Breast epithelium (tissue), 4 donors: ENCODE measurements at regions not wholly inside any gene's neighbourhood (a gene's known extent, or its start where the extent isn't known, plus 50 kb on each side); places are given as distances from the start of the nearest gene placed in this dataset.
"Not testable (repeated sequence)": the region's sequence is repeated elsewhere in the genome, so short reads cannot be mapped to it uniquely, and the experiment has no call there.

Experiments
- DNase-seq, 2 donors: peaks; one replicate each; pipeline ENCODE4 v3.0.0-alpha.2; 2019; ENCODE audit warnings: low spot score in 2 of 2
- H3K27ac ChIP-seq, 2 donors: fragments of 200-600 bp; sonication (generic) in 1 of 2; one replicate each; pipeline ENCODE4 v1.5.1; 2016 to 2019; ENCODE audit warnings: mild to moderate bottlenecking in 1 of 2
- H3K27me3 ChIP-seq, 2 donors: fragments of 200-600 bp; sonication (generic) in 1 of 2; one replicate each; pipeline versions ENCODE4 v1.5.1 to v1.6.0; 2017 to 2019; ENCODE audit warnings: control low read depth in 1 of 2, mild to moderate bottlenecking in 1 of 2
- H3K36me3 ChIP-seq: fragments of 200-600 bp; one replicate; pipeline ENCODE4 v1.5.1; 2019
- H3K4me1 ChIP-seq, 2 donors: fragments of 200-600 bp; sonication (generic); one replicate each; pipeline ENCODE4 v1.5.1; 2016 to 2019; ENCODE audit warnings: control low read depth in 1 of 2
- H3K4me3 ChIP-seq, 3 donors: fragments of 200-600 bp; sonication (generic); 1 replicate in 2 of 3; 2 replicates in 1 of 3; pipeline ENCODE4 v1.5.1; 2016 to 2019; ENCODE audit warnings: mild to moderate bottlenecking in 3 of 3, moderate library complexity in 2 of 3
- H3K9me3 ChIP-seq, 2 donors: fragments of 200-600 bp; sonication (generic) in 1 of 2; one replicate each; pipeline ENCODE4 v1.5.1; 2016 to 2019; ENCODE audit warnings: control low read depth in 1 of 2
- CTCF ChIP-seq, 3 donors: fragments of 450-650 bp; IDR thresholded peaks; one replicate each; pipeline ENCODE4 v1.5.1; 2016 to 2017; ENCODE audit warnings: antibody characterized with exemption in 3 of 3, mild to moderate bottlenecking in 3 of 3, moderate library complexity in 3 of 3
- POLR2A ChIP-seq: fragments of 450-650 bp; IDR thresholded peaks from one replicate; pipeline ENCODE4 v1.6.1; 2016; ENCODE audit warnings: antibody characterized with exemption, mild to moderate bottlenecking, moderate library complexity
- POLR2AphosphoS5 ChIP-seq, 3 donors: sonication (generic); formaldehyde crosslinking; IDR thresholded peaks; one replicate each; pipeline ENCODE4 v1.6.1; 2017; ENCODE audit warnings: antibody characterized with exemption in 3 of 3
- intact Hi-C: fragments of 100-400 bp; cut with DNase I; formaldehyde crosslinking; loops from one replicate; pipeline ENCODE4 v1.15.1; 2023; ENCODE audit warnings: low total_unique reads

- intact Hi-C loops, H3K27me3 ChIP-seq, H3K4me1 ChIP-seq, H3K36me3 ChIP-seq, H3K27ac ChIP-seq, H3K9me3 ChIP-seq, DNase-seq, H3K4me3 ChIP-seq: not testable (repeated sequence)
Observed at GRCh38 chr4:121616449-121616848, 80.3 kb downstream of the ANXA5 start.

- Histone ChIP-seq H3K27me3 (no peaks in the 10 kb centered on the region), H3K36me3 (no peaks in the 10 kb centered on the region), H3K27ac (no peak overlapping the region), H3K4me1 (no peaks in the 10 kb centered on the region), H3K4me3 (no peak overlapping the region), H3K9me3 (no peaks in the 10 kb centered on the region)
- intact Hi-C loops: no loop called here
- DNase-seq: no peak
- TF ChIP-seq POLR2AphosphoS5 (IDR thresholded peaks at IDR 0.05): no peak
- no peak for TF ChIP-seq CTCF (IDR thresholded peaks at IDR 0.05)
- no peak for TF ChIP-seq POLR2A
Observed at GRCh38 chr4:121614101-121614500, 82.7 kb downstream of the ANXA5 start.

- H3K36me3 ChIP-seq: no peaks in the 10 kb centered on the region
Observed at GRCh38 chr4:121599049-121599448, 97.7 kb downstream of the ANXA5 start.

GRCh38 chr4:121597346-121597934 is 99.3 kb downstream of the ANXA5 start:
- no peak for DNase-seq
- no peak overlapping the region for H3K27ac ChIP-seq
- no peak overlapping the region for H3K4me3 ChIP-seq
- TF ChIP-seq POLR2A (no peak), POLR2AphosphoS5 (IDR thresholded peaks at IDR 0.05) (no peak), CTCF (IDR thresholded peaks at IDR 0.05) (no peak)
- no peaks in the 10 kb centered on the region for H3K36me3 ChIP-seq
- H3K4me1 ChIP-seq: no peaks in the 10 kb centered on the region
- H3K27me3 ChIP-seq: no peaks in the 10 kb centered on the region
- intact Hi-C loops: no loop called here
- no peaks in the 10 kb centered on the region for H3K9me3 ChIP-seq

More at GRCh38 chr4:121599049-121599448, 97.7 kb downstream of the ANXA5 start:
- H3K9me3 ChIP-seq: no peaks in the 10 kb centered on the region
- no peaks in the 10 kb centered on the region for H3K27me3 ChIP-seq
- intact Hi-C loops: no loop called here
- no peak overlapping the region for H3K4me3 ChIP-seq
- no peak for TF ChIP-seq POLR2AphosphoS5 (IDR thresholded peaks at IDR 0.05)
- no peak overlapping the region for H3K27ac ChIP-seq
- no peak for DNase-seq
- no peaks in the 10 kb centered on the region for H3K4me1 ChIP-seq

GRCh38 chr4:121594796-121595526 is 101.8 kb downstream of the ANXA5 start:
- no peaks in the 10 kb centered on the region for H3K36me3 ChIP-seq
- DNase-seq: peak in 1 of 2 donors; percentile 42
- no peaks in the 10 kb centered on the region for H3K9me3 ChIP-seq
- no peak overlapping the region for H3K4me3 ChIP-seq
- intact Hi-C loops: no loop called here
- no peaks in the 10 kb centered on the region for H3K27me3 ChIP-seq
- H3K27ac ChIP-seq: peak overlapping the region in 1 of 2 donors; percentile 53
- H3K4me1 ChIP-seq: no peaks in the 10 kb centered on the region
- TF ChIP-seq POLR2A (no peak), POLR2AphosphoS5 (IDR thresholded peaks at IDR 0.05) (peak in 1 of 3 donors; percentile 42)

GRCh38 chr4:121593760-121594159 is 103.0 kb downstream of the ANXA5 start:
- H3K27me3 ChIP-seq: no peaks in the 10 kb centered on the region
- no peaks in the 10 kb centered on the region for H3K4me1 ChIP-seq
- H3K9me3 ChIP-seq: no peaks in the 10 kb centered on the region
- intact Hi-C loops: no loop called here
- no peak for TF ChIP-seq POLR2A
- no peak for TF ChIP-seq CTCF (IDR thresholded peaks at IDR 0.05)
- no peak for TF ChIP-seq POLR2AphosphoS5 (IDR thresholded peaks at IDR 0.05)
- H3K27ac ChIP-seq: no peak overlapping the region
- no peaks in the 10 kb centered on the region for H3K36me3 ChIP-seq
- no peak for DNase-seq
- H3K4me3 ChIP-seq: no peak overlapping the region

- intact Hi-C loops, H3K27ac ChIP-seq, DNase-seq: not testable (repeated sequence)
Observed at GRCh38 chr4:121592257-121592656, 104.5 kb downstream of the ANXA5 start.

More at GRCh38 chr4:121592257-121592656, 104.5 kb downstream of the ANXA5 start:
- H3K36me3 ChIP-seq, H3K9me3 ChIP-seq, H3K27me3 ChIP-seq, H3K4me3 ChIP-seq, H3K4me1 ChIP-seq: not testable (repeated sequence)
